CD8-positive, alpha-beta memory T cell (primary cell): ENCODE measurements at regions not wholly inside any gene's neighbourhood (a gene's known extent, or its start where the extent isn't known, plus 50 kb on each side); places are given as distances from the start of the nearest gene placed in this dataset.
"Not testable (repeated sequence)": the region's sequence is repeated elsewhere in the genome, so short reads cannot be mapped to it uniquely, and the experiment has no call there.

Source experiments
- CTCF ChIA-PET: fragments of 350-600 bp; sonication (Branson Sonifier 250); formaldehyde crosslinking; loops from one replicate; lab custom pipeline; 2021; ENCODE audit warnings: antibody characterized with exemption; lab: Charles Lee
- POLR2A ChIA-PET: fragments of 350-600 bp; sonication (Branson Sonifier 250); formaldehyde crosslinking; loops from one replicate; lab custom pipeline; 2021; ENCODE audit warnings: antibody characterized with exemption; lab: Charles Lee
- DNase-seq, 5 donors: peaks; one replicate each; pipeline versions ENCODE4 v3.0.0 to v3.0.0-alpha.2; 2020 to 2022; ENCODE audit warnings: mixed read lengths in 1 of 5
- H3K27ac ChIP-seq: one replicate; pipeline ENCODE4 v1.7.0; 2013; ENCODE audit warnings: low read depth, mild to moderate bottlenecking, low read length, moderate library complexity
- H3K27me3 ChIP-seq: 2 replicates; pipeline ENCODE4 v1.7.0; 2013; ENCODE audit warnings: low read length, mild to moderate bottlenecking; ENCODE audit not compliant: insufficient read depth, poor library complexity, severe bottlenecking
- H3K36me3 ChIP-seq: 2 replicates; pipeline ENCODE4 v1.7.0; 2013; ENCODE audit warnings: mild to moderate bottlenecking, low read length, moderate library complexity; ENCODE audit not compliant: insufficient read depth
- H3K4me1 ChIP-seq: 2 replicates; pipeline ENCODE4 v1.7.0; 2013; ENCODE audit warnings: mild to moderate bottlenecking, low read length, moderate library complexity; ENCODE audit not compliant: insufficient read depth
- H3K4me3 ChIP-seq: 2 replicates; pipeline ENCODE4 v1.7.0; 2013; ENCODE audit warnings: mild to moderate bottlenecking, low read length
- H3K9me3 ChIP-seq: 2 replicates; pipeline ENCODE4 v1.7.0; 2013; ENCODE audit warnings: mild to moderate bottlenecking, low read length
- H3K27ac Mint-ChIP-seq, 8 donors: one replicate each; pipeline ENCODE4 v1.8.0; 2020 to 2021; ENCODE audit warnings: mixed read lengths in 8 of 8, mild to moderate bottlenecking in 6 of 8, inconsistent platforms in 3 of 8, moderate library complexity in 3 of 8
- H3K27me3 Mint-ChIP-seq, 2 donors: one replicate each; pipeline ENCODE4 v1.8.0; 2020 to 2021; ENCODE audit warnings: mixed read lengths in 2 of 2, mild to moderate bottlenecking in 1 of 2, moderate library complexity in 1 of 2
- H3K36me3 Mint-ChIP-seq, 3 donors: one replicate each; pipeline ENCODE4 v1.8.0; 2020 to 2021; ENCODE audit warnings: mixed read lengths in 3 of 3, inconsistent platforms in 1 of 3, mild to moderate bottlenecking in 1 of 3
- H3K4me1 Mint-ChIP-seq, 3 donors: one replicate each; pipeline ENCODE4 v1.8.0; 2020 to 2021; ENCODE audit warnings: mixed read lengths in 3 of 3, inconsistent platforms in 1 of 3, mild to moderate bottlenecking in 1 of 3
- H3K4me3 Mint-ChIP-seq, 7 donors: one replicate each; pipeline ENCODE4 v1.8.0; 2020 to 2021; ENCODE audit warnings: mixed read lengths in 7 of 7, mild to moderate bottlenecking in 6 of 7, moderate library complexity in 4 of 7, inconsistent platforms in 2 of 7
- H3K9me3 Mint-ChIP-seq, 5 donors: one replicate each; pipeline ENCODE4 v1.8.0; 2020 to 2022; ENCODE audit warnings: mixed read lengths in 5 of 5, mild to moderate bottlenecking in 3 of 5, moderate library complexity in 2 of 5, inconsistent platforms in 1 of 5

- H3K27me3 ChIP-seq, H3K36me3 Mint-ChIP-seq, H3K4me3 ChIP-seq, H3K4me1 Mint-ChIP-seq, POLR2A ChIA-PET, CTCF ChIA-PET, H3K27me3 Mint-ChIP-seq, H3K36me3 ChIP-seq, H3K27ac Mint-ChIP-seq, H3K27ac ChIP-seq, DNase-seq, H3K9me3 Mint-ChIP-seq, H3K9me3 ChIP-seq, H3K4me1 ChIP-seq, H3K4me3 Mint-ChIP-seq: not testable (repeated sequence)
Measured at GRCh38 chr6:37091104-37091503, 78.8 kb upstream of the PIM1 start.

- POLR2A ChIA-PET, H3K36me3 ChIP-seq, H3K4me3 ChIP-seq, H3K27me3 Mint-ChIP-seq, H3K4me3 Mint-ChIP-seq, H3K9me3 ChIP-seq, DNase-seq, H3K4me1 ChIP-seq, H3K27ac ChIP-seq, H3K27ac Mint-ChIP-seq, H3K4me1 Mint-ChIP-seq, H3K9me3 Mint-ChIP-seq, H3K27me3 ChIP-seq, CTCF ChIA-PET, H3K36me3 Mint-ChIP-seq: not testable (repeated sequence)
Measured at GRCh38 chr6:37091586-37091985, 78.4 kb upstream of the PIM1 start.

GRCh38 chr6:37092923-37093727, 76.8 kb upstream of the PIM1 start:
- Mint-ChIP-seq H3K9me3 (no peaks in the 10 kb centered on the region), H3K4me3 (no peak overlapping the region), H3K4me1 (peaks cover 5 to 9% (median 8%) of the 10 kb centered on the region in 3 donors), H3K27me3 (no peaks in the 10 kb centered on the region), H3K27ac (peak overlapping the region in 2 of 8 donors; percentile 8 to 49), H3K36me3 (no peaks in the 10 kb centered on the region)
- Histone ChIP-seq H3K27me3 (no peaks in the 10 kb centered on the region), H3K9me3 (no peaks in the 10 kb centered on the region), H3K27ac (no peak overlapping the region), H3K4me1 (no peaks in the 10 kb centered on the region), H3K36me3 (no peaks in the 10 kb centered on the region), H3K4me3 (no peak overlapping the region)
- DNase-seq = no peak
- POLR2A ChIA-PET = no interaction called here
- CTCF ChIA-PET = no interaction called here

- no peak for DNase-seq
- Mint-ChIP-seq H3K36me3 (no peaks in the 10 kb centered on the region), H3K4me1 (peaks cover 5 to 9% (median 8%) of the 10 kb centered on the region in 3 donors), H3K27ac (peak overlapping the region in 2 of 8 donors; percentile 8 to 56), H3K27me3 (no peaks in the 10 kb centered on the region), H3K4me3 (no peak overlapping the region), H3K9me3 (no peaks in the 10 kb centered on the region)
- no peak overlapping the region for H3K4me3 ChIP-seq
- H3K27ac ChIP-seq = no peak overlapping the region
- no peaks in the 10 kb centered on the region for H3K27me3 ChIP-seq
- POLR2A ChIA-PET = no interaction called here
- H3K36me3 ChIP-seq = no peaks in the 10 kb centered on the region
- H3K9me3 ChIP-seq = no peaks in the 10 kb centered on the region
- H3K4me1 ChIP-seq = no peaks in the 10 kb centered on the region
- CTCF ChIA-PET = no interaction called here
Measured at GRCh38 chr6:37093728-37094069, 76.3 kb upstream of the PIM1 start.

GRCh38 chr6:37095997-37096396, 74.0 kb upstream of the PIM1 start:
- DNase-seq = no peak
- Mint-ChIP-seq H3K4me3 (no peak overlapping the region), H3K4me1 (peaks cover 5 to 12% (median 8%) of the 10 kb centered on the region in 3 donors), H3K36me3 (no peaks in the 10 kb centered on the region), H3K9me3 (no peaks in the 10 kb centered on the region), H3K27ac (peak overlapping the region in 2 of 8 donors; percentile 70 to 72), H3K27me3 (no peaks in the 10 kb centered on the region)
- no peaks in the 10 kb centered on the region for H3K4me1 ChIP-seq
- H3K4me3 ChIP-seq = no peak overlapping the region
- CTCF ChIA-PET = interaction anchor here (0.9 kb wide), 1 partner anchor 45 kb away, joined by 3 read pairs; no protein-coding TSS in a partner anchor
- H3K27ac ChIP-seq = no peak overlapping the region
- POLR2A ChIA-PET = interaction anchor here (1.2 kb wide), 1 partner anchor 74 kb away, joined by 3 read pairs; the partner anchor contains the start of gene PIM1
- no peaks in the 10 kb centered on the region for H3K27me3 ChIP-seq
- no peaks in the 10 kb centered on the region for H3K9me3 ChIP-seq
- no peaks in the 10 kb centered on the region for H3K36me3 ChIP-seq

GRCh38 chr6:37097335-37097734, 72.6 kb upstream of the PIM1 start:
- Histone ChIP-seq H3K36me3 (no peaks in the 10 kb centered on the region), H3K4me1 (peaks cover 7% of the 10 kb centered on the region), H3K4me3 (no peak overlapping the region), H3K27me3 (no peaks in the 10 kb centered on the region), H3K9me3 (no peaks in the 10 kb centered on the region), H3K27ac (no peak overlapping the region)
- no peak for DNase-seq
- ChIA-PET POLR2A (interaction anchor here (0.6 kb wide), 1 partner anchor 31 kb away, joined by 10 read pairs; no protein-coding TSS in a partner anchor), CTCF (interaction anchor here (1.5 kb wide), 1 partner anchor 79 kb away, joined by 4 read pairs; no protein-coding TSS in a partner anchor)
- H3K27ac Mint-ChIP-seq = no peak overlapping the region
- H3K36me3 Mint-ChIP-seq = no peaks in the 10 kb centered on the region
- H3K9me3 Mint-ChIP-seq = no peaks in the 10 kb centered on the region
- H3K4me3 Mint-ChIP-seq = peak overlapping the region in 1 of 7 donors; percentile 11
- no peaks in the 10 kb centered on the region for H3K27me3 Mint-ChIP-seq
- H3K4me1 Mint-ChIP-seq = peaks cover 10 to 22% (median 16%) of the 10 kb centered on the region in 3 donors

GRCh38 chr6:37099442-37099841, 70.5 kb upstream of the PIM1 start:
- no peaks in the 10 kb centered on the region for H3K27me3 ChIP-seq
- ChIA-PET CTCF (no interaction called here), POLR2A (no interaction called here)
- peak overlapping the region in 2 of 7 donors; percentile 3 to 34 for H3K4me3 Mint-ChIP-seq
- H3K4me1 ChIP-seq = peaks cover 21% of the 10 kb centered on the region
- H3K27ac Mint-ChIP-seq = peak overlapping the region in 6 of 8 donors; percentile 42 to 79 (median 65)
- no peak for DNase-seq
- no peaks in the 10 kb centered on the region for H3K9me3 ChIP-seq
- no peaks in the 10 kb centered on the region for H3K36me3 ChIP-seq
- H3K27me3 Mint-ChIP-seq = no peaks in the 10 kb centered on the region
- no peaks in the 10 kb centered on the region for H3K9me3 Mint-ChIP-seq
- H3K4me1 Mint-ChIP-seq = peaks cover 19 to 28% (median 21%) of the 10 kb centered on the region in 3 donors
- H3K27ac ChIP-seq = no peak overlapping the region
- H3K4me3 ChIP-seq = no peak overlapping the region
- H3K36me3 Mint-ChIP-seq = no peaks in the 10 kb centered on the region

GRCh38 chr6:37100745-37101144, 69.2 kb upstream of the PIM1 start:
- no peaks in the 10 kb centered on the region for H3K27me3 ChIP-seq
- peak overlapping the region in 3 of 7 donors; percentile 8 to 36 (median 33) for H3K4me3 Mint-ChIP-seq
- no peak overlapping the region for H3K4me3 ChIP-seq
- no peak for DNase-seq
- peaks cover 21% of the 10 kb centered on the region for H3K4me1 ChIP-seq
- no peaks in the 10 kb centered on the region for H3K36me3 Mint-ChIP-seq
- ChIA-PET POLR2A (no interaction called here), CTCF (no interaction called here)
- H3K36me3 ChIP-seq = no peaks in the 10 kb centered on the region
- peak overlapping the region; percentile 50 to 95 (median 88) for H3K27ac Mint-ChIP-seq
- no peaks in the 10 kb centered on the region for H3K9me3 Mint-ChIP-seq
- no peak overlapping the region for H3K27ac ChIP-seq
- no peaks in the 10 kb centered on the region for H3K27me3 Mint-ChIP-seq
- no peaks in the 10 kb centered on the region for H3K9me3 ChIP-seq
- peaks cover 21 to 26% (median 22%) of the 10 kb centered on the region in 3 donors for H3K4me1 Mint-ChIP-seq
